ENCODE measurements at regions not wholly inside any gene's neighbourhood (a gene's known extent, or its start where the extent isn't known, plus 50 kb on each side); places are given as distances from the start of the nearest gene placed in this dataset.

DNA sequence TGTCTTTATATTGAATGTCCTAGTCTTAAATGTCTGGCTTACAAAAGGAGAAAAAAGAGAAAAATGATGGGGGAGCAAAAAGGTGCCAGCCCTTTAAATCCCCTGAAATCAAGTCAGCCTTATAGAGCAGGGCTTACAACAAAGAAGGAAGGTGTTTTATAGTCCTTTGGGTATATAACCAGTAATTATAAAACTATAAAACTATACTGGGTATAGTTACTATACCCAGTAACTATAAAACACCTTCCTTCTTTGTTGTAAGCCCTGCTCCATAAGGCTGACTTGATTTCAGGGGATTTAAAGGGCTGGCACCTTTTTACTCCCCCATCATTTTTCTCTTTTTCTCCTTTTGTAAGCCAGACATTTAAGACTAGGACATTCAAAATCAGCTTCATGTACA is 598.0 kb upstream of the SEMA6D start:
- no peak for TF ChIP-seq POLR2A (IDR thresholded peaks at IDR 0.05)
- TF ChIP-seq, protein P1, sequence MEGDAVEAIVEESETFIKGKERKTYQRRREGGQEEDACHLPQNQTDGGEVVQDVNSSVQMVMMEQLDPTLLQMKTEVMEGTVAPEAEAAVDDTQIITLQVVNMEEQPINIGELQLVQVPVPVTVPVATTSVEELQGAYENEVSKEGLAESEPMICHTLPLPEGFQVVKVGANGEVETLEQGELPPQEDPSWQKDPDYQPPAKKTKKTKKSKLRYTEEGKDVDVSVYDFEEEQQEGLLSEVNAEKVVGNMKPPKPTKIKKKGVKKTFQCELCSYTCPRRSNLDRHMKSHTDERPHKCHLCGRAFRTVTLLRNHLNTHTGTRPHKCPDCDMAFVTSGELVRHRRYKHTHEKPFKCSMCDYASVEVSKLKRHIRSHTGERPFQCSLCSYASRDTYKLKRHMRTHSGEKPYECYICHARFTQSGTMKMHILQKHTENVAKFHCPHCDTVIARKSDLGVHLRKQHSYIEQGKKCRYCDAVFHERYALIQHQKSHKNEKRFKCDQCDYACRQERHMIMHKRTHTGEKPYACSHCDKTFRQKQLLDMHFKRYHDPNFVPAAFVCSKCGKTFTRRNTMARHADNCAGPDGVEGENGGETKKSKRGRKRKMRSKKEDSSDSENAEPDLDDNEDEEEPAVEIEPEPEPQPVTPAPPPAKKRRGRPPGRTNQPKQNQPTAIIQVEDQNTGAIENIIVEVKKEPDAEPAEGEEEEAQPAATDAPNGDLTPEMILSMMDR (IDR thresholded peaks at IDR 0.05): no peak

Data from uterus (tissue), 2 donors.